ENCODE measurements at regions not wholly inside any gene's neighbourhood (a gene's known extent, or its start where the extent isn't known, plus 50 kb on each side); places are given as distances from the start of the nearest gene placed in this dataset.
"Not testable (repeated sequence)": the region's sequence is repeated elsewhere in the genome, so short reads cannot be mapped to it uniquely, and the experiment has no call there.

DNA sequence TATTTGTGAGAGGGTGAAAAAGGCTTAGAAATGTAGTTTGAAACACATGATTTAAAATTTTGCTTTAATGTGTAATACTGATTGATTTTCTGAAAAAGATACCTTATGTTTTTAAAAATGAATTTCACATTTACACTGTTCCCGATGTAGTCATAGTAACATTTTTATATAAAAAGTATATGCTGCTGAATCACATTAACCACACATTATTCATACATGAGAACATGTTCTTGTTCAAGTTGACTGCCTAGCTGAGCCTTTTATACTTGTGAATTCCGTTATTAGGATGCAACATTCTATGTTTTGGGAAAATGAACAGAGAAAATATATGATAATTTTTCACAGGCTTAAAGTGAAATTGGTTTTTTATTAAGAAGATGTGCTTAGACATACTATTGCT lies 461.1 kb upstream of the NUDT12 start:
- CTCF ChIA-PET, result no interaction called here
- no peaks in the 10 kb centered on the region for H3K27me3 Mint-ChIP-seq
- no peak for ATAC-seq (replicated peaks in 1 of 4)
- H3K4me3 Mint-ChIP-seq, result no peak overlapping the region
- 60% methylated on average over 1 of the region's 2 CpGs for WGBS (ENCODE audit: insufficient coverage)
- POLR2A ChIA-PET, result no interaction called here
- H3K9me3 Mint-ChIP-seq, result peaks cover 6 to 19% (median 15%) of the 10 kb centered on the region in 3 donors
- H3K36me3 Mint-ChIP-seq, result no peaks in the 10 kb centered on the region
- Histone ChIP-seq H3K4me3 (ENCODE audit: control insufficient read depth in 1 of 2, extremely low read depth in 1 of 2, low read length in 1 of 2) (no peak overlapping the region), H3K36me3 (ENCODE audit: control insufficient read depth in 2 of 2, extremely low read depth in 1 of 2, insufficient read depth in 1 of 2, low read length in 1 of 2) (no peaks in the 10 kb centered on the region), H3K9me3 (no peaks in the 10 kb centered on the region), H3K27me3 (replicated peaks in 1 of 2; ENCODE audit: control insufficient read depth in 2 of 2, extremely low read depth in 1 of 2, insufficient read depth in 2 of 2, low read length in 1 of 2) (no peaks in the 10 kb centered on the region), H3K4me1 (ENCODE audit: control insufficient read depth in 1 of 2, extremely low read depth in 1 of 2, insufficient read depth in 2 of 2, low read length in 2 of 2) (no peaks in the 10 kb centered on the region), H3K27ac (ENCODE audit: low read length) (no peak overlapping the region)
- DNase-seq, result no peak
- no peak overlapping the region for H3K27ac Mint-ChIP-seq
- H3K4me1 Mint-ChIP-seq, result no peaks in the 10 kb centered on the region

DNA sequence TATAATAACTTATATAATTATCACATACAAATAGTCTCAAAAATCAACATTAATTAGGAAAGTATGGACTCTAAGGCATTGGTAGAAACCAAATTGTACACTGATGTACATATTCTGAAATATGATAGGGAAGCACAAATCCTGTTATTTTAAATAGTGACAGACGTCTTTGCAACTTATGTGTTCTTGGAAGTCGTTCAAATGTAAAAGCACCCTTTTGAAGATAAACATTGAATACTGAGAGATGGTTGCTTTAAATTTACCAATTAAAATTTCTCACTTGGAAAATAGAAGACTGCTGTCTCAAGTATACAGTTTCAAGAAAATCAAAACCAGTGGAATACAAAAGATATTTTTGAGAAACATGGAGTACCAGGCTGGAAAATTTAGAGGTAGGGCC lies 457.4 kb upstream of the NUDT12 start:
- H3K4me1 ChIP-seq (ENCODE audit: control insufficient read depth in 1 of 2, extremely low read depth in 1 of 2, insufficient read depth in 2 of 2, low read length in 2 of 2), result no peaks in the 10 kb centered on the region
- ATAC-seq (replicated peaks in 1 of 4), result no peak

DNA sequence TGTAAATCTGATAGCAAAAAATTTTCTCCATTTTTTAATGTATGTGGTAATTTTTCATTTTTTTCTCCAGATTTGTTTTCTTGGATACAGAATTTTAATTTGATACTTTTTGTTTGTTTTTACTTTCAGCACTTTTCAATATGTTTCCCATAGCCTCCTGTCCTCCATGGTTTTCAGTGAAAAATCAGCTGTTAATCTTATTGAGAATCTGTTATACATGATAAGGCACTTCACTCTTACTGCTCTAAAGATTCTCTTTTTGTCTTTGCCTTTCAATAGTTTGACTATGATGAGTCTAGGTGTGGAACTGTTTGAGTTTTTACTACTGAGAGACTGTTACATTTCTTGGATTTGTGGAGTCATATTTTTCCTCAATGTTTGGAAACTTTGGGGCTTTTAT lies 455.7 kb upstream of the NUDT12 start:
- Mint-ChIP-seq H3K4me1 (no peaks in the 10 kb centered on the region), H3K36me3 (no peaks in the 10 kb centered on the region), H3K27ac (no peak overlapping the region), H3K4me3 (no peak overlapping the region), H3K9me3 (peaks cover 4 to 24% (median 13%) of the 10 kb centered on the region in 3 donors), H3K27me3 (no peaks in the 10 kb centered on the region)
- Histone ChIP-seq H3K4me1 (ENCODE audit: control insufficient read depth in 1 of 2, extremely low read depth in 1 of 2, insufficient read depth in 2 of 2, low read length in 2 of 2) (no peaks in the 10 kb centered on the region), H3K9me3 (no peaks in the 10 kb centered on the region), H3K36me3 (ENCODE audit: control insufficient read depth in 2 of 2, extremely low read depth in 1 of 2, insufficient read depth in 1 of 2, low read length in 1 of 2) (no peaks in the 10 kb centered on the region), H3K27ac (ENCODE audit: low read length) (no peak overlapping the region), H3K27me3 (replicated peaks in 1 of 2; ENCODE audit: control insufficient read depth in 2 of 2, extremely low read depth in 1 of 2, insufficient read depth in 2 of 2, low read length in 1 of 2) (no peaks in the 10 kb centered on the region), H3K4me3 (ENCODE audit: control insufficient read depth in 1 of 2, extremely low read depth in 1 of 2, low read length in 1 of 2) (no peak overlapping the region)
- ChIA-PET POLR2A (no interaction called here), CTCF (no interaction called here)
- no peak for DNase-seq
- ATAC-seq (replicated peaks in 1 of 4), result no peak

More for the DNA sequence above, 457.4 kb upstream of the NUDT12 start:
- Histone ChIP-seq H3K27me3 (replicated peaks in 1 of 2; ENCODE audit: control insufficient read depth in 2 of 2, extremely low read depth in 1 of 2, insufficient read depth in 2 of 2, low read length in 1 of 2) (no peaks in the 10 kb centered on the region), H3K9me3 (no peaks in the 10 kb centered on the region), H3K4me3 (ENCODE audit: control insufficient read depth in 1 of 2, extremely low read depth in 1 of 2, low read length in 1 of 2) (no peak overlapping the region), H3K36me3 (ENCODE audit: control insufficient read depth in 2 of 2, extremely low read depth in 1 of 2, insufficient read depth in 1 of 2, low read length in 1 of 2) (no peaks in the 10 kb centered on the region), H3K27ac (ENCODE audit: low read length) (no peak overlapping the region)
- H3K4me1 Mint-ChIP-seq, result no peaks in the 10 kb centered on the region
- no peak overlapping the region for H3K27ac Mint-ChIP-seq
- CTCF ChIA-PET, result no interaction called here
- H3K9me3 Mint-ChIP-seq, result peaks cover under 1 to 22% (median 14%) of the 10 kb centered on the region in 3 donors
- H3K36me3 Mint-ChIP-seq, result no peaks in the 10 kb centered on the region
- WGBS (ENCODE audit: insufficient coverage), result no CpG with 5 or more reads among the region's 2 CpGs
- no peak for DNase-seq
- POLR2A ChIA-PET, result no interaction called here
- H3K27me3 Mint-ChIP-seq, result no peaks in the 10 kb centered on the region
- no peak overlapping the region for H3K4me3 Mint-ChIP-seq

DNA sequence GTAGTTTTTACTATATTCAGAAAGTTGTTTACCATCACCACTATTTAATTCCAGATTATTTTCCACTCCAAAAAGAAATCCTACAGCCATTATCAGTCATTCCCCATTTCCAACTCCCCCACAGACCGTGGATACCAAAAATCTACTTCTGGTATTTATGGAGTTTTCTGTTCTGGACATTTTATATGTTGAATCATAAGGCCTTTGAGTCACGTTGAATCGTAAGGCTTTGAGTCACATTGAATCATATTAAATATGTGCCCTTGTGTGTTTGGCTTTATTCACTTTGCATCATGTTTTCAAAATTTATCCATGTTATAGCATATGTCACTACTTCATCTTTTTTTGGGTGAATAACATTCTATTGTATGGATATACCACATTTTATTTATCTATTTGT lies 454.1 kb upstream of the NUDT12 start:
- H3K9me3 ChIP-seq, result no peaks in the 10 kb centered on the region
- ATAC-seq (replicated peaks in 1 of 4) (no peak), DNase-seq (no peak)
- H3K27ac Mint-ChIP-seq, result no peak overlapping the region
- no peaks in the 10 kb centered on the region for H3K4me1 ChIP-seq (ENCODE audit: control insufficient read depth in 1 of 2, extremely low read depth in 1 of 2, insufficient read depth in 2 of 2, low read length in 2 of 2)
- H3K36me3 ChIP-seq (ENCODE audit: control insufficient read depth in 2 of 2, extremely low read depth in 1 of 2, insufficient read depth in 1 of 2, low read length in 1 of 2), result no peaks in the 10 kb centered on the region
- no peaks in the 10 kb centered on the region for H3K4me1 Mint-ChIP-seq
- no peaks in the 10 kb centered on the region for H3K27me3 Mint-ChIP-seq
- no peak overlapping the region for H3K4me3 ChIP-seq (ENCODE audit: control insufficient read depth in 1 of 2, extremely low read depth in 1 of 2, low read length in 1 of 2)
- no peak overlapping the region for H3K4me3 Mint-ChIP-seq
- H3K27ac ChIP-seq (ENCODE audit: low read length), result no peak overlapping the region
- H3K9me3 Mint-ChIP-seq, result peaks cover 4 to 24% (median 13%) of the 10 kb centered on the region in 3 donors
- WGBS (ENCODE audit: insufficient coverage), result no CpG with 5 or more reads among the region's 3 CpGs
- H3K27me3 ChIP-seq (replicated peaks in 1 of 2; ENCODE audit: control insufficient read depth in 2 of 2, extremely low read depth in 1 of 2, insufficient read depth in 2 of 2, low read length in 1 of 2), result no peaks in the 10 kb centered on the region
- POLR2A ChIA-PET, result no interaction called here
- no peaks in the 10 kb centered on the region for H3K36me3 Mint-ChIP-seq
- CTCF ChIA-PET, result no interaction called here

DNA sequence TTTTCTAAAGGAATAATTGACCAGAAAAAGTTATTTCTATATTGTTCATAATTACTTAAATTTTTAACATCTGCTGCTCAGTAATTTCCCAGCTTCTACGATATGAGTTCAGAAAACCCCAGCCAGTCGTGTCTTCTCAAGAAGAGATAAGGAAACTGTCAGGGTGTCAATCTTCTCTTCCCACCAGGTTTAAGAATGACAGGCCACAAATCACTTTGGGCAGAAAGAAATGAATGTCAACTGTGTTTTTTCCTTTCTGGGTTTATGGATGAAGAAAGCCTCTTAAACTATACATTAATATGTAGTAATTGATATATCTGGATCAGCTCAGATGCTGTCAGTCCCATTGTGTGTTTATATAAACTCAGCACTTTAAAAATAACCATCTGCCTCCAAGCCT lies 453.2 kb upstream of the NUDT12 start:
- H3K9me3 ChIP-seq, result no peaks in the 10 kb centered on the region
- POLR2A ChIA-PET, result no interaction called here
- Mint-ChIP-seq H3K27me3 (no peaks in the 10 kb centered on the region), H3K27ac (no peak overlapping the region), H3K36me3 (no peaks in the 10 kb centered on the region), H3K9me3 (peaks cover 4 to 25% (median 13%) of the 10 kb centered on the region in 3 donors), H3K4me3 (no peak overlapping the region), H3K4me1 (no peaks in the 10 kb centered on the region)
- H3K27ac ChIP-seq (ENCODE audit: low read length), result no peak overlapping the region
- H3K4me1 ChIP-seq (ENCODE audit: control insufficient read depth in 1 of 2, extremely low read depth in 1 of 2, insufficient read depth in 2 of 2, low read length in 2 of 2), result no peaks in the 10 kb centered on the region
- H3K4me3 ChIP-seq (ENCODE audit: control insufficient read depth in 1 of 2, extremely low read depth in 1 of 2, low read length in 1 of 2), result no peak overlapping the region
- CTCF ChIA-PET, result no interaction called here
- DNase-seq (no peak), ATAC-seq (replicated peaks in 1 of 4) (no peak)
- WGBS (ENCODE audit: insufficient coverage), result no CpG with 5 or more reads among the region's 2 CpGs
- no peaks in the 10 kb centered on the region for H3K27me3 ChIP-seq (replicated peaks in 1 of 2; ENCODE audit: control insufficient read depth in 2 of 2, extremely low read depth in 1 of 2, insufficient read depth in 2 of 2, low read length in 1 of 2)
- H3K36me3 ChIP-seq (ENCODE audit: control insufficient read depth in 2 of 2, extremely low read depth in 1 of 2, insufficient read depth in 1 of 2, low read length in 1 of 2), result no peaks in the 10 kb centered on the region

DNA sequence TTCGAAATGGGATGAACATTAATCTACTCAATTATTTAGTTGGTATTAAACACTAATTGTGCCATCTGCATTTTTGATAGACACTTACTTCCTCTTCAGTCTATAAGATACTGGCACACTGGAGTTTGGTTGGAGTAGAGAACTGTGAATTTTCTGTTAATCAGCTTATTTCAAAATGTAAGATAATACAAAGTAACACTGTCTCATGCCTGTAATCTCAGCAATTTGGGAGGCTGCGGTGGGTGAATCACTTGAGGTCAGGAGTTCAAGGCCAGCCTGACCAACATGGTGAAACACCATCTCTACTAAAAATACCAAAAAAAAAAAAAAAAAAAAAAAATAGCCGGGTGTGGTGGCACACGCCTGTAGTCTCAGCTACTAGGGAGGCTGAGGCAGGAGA lies 440.2 kb upstream of the NUDT12 start:
- H3K36me3 ChIP-seq (ENCODE audit: control insufficient read depth in 2 of 2, extremely low read depth in 1 of 2, insufficient read depth in 1 of 2, low read length in 1 of 2); H3K4me1 ChIP-seq (ENCODE audit: control insufficient read depth in 1 of 2, extremely low read depth in 1 of 2, insufficient read depth in 2 of 2, low read length in 2 of 2); H3K4me3 Mint-ChIP-seq; H3K4me3 ChIP-seq (ENCODE audit: control insufficient read depth in 1 of 2, extremely low read depth in 1 of 2, low read length in 1 of 2); POLR2A ChIA-PET; H3K27ac ChIP-seq (ENCODE audit: low read length); H3K36me3 Mint-ChIP-seq; H3K9me3 ChIP-seq; H3K27ac Mint-ChIP-seq; ATAC-seq (replicated peaks in 1 of 4); H3K27me3 ChIP-seq (replicated peaks in 1 of 2; ENCODE audit: control insufficient read depth in 2 of 2, extremely low read depth in 1 of 2, insufficient read depth in 2 of 2, low read length in 1 of 2); CTCF ChIA-PET; DNase-seq; H3K27me3 Mint-ChIP-seq; H3K9me3 Mint-ChIP-seq; H3K4me1 Mint-ChIP-seq: not testable (repeated sequence)
- no CpG with 5 or more reads among the region's 4 CpGs for WGBS (ENCODE audit: insufficient coverage)

DNA sequence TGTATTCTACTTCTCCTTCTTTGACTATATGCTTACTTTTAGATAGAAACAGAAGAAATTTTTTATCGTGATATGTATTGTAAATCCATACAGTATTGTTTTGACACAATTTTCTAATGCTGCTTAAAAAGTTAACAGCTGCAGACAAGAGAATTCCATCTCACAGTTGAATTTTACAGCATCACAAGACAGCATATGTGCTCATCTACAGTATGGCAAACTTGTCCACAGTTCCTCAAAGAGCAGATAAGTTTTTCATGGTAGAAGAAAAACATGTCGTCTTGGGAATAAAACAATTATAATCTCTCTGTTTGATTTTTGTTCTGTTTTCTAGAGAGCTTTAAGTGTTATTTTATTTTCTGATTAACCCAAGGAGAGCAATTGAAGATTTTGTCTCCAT lies 438.5 kb upstream of the NUDT12 start:
- no peak for DNase-seq
- Histone ChIP-seq H3K4me3 (ENCODE audit: control insufficient read depth in 1 of 2, extremely low read depth in 1 of 2, low read length in 1 of 2) (no peak overlapping the region), H3K36me3 (ENCODE audit: control insufficient read depth in 2 of 2, extremely low read depth in 1 of 2, insufficient read depth in 1 of 2, low read length in 1 of 2) (no peaks in the 10 kb centered on the region), H3K27me3 (replicated peaks in 1 of 2; ENCODE audit: control insufficient read depth in 2 of 2, extremely low read depth in 1 of 2, insufficient read depth in 2 of 2, low read length in 1 of 2) (no peaks in the 10 kb centered on the region), H3K4me1 (ENCODE audit: control insufficient read depth in 1 of 2, extremely low read depth in 1 of 2, insufficient read depth in 2 of 2, low read length in 2 of 2) (no peaks in the 10 kb centered on the region), H3K27ac (ENCODE audit: low read length) (no peak overlapping the region), H3K9me3 (no peaks in the 10 kb centered on the region)
- Mint-ChIP-seq H3K36me3 (no peaks in the 10 kb centered on the region), H3K27me3 (no peaks in the 10 kb centered on the region), H3K4me1 (no peaks in the 10 kb centered on the region), H3K9me3 (peaks cover 4 to 7% (median 5%) of the 10 kb centered on the region in 3 donors), H3K4me3 (no peak overlapping the region), H3K27ac (no peak overlapping the region)
- ChIA-PET CTCF (no interaction called here), POLR2A (no interaction called here)
- ATAC-seq (replicated peaks in 1 of 4), result no peak
- whole genome bisulfite sequencing (ENCODE audit: insufficient coverage), result no CpG with 5 or more reads among the region's 2 CpGs

All from T-cell (primary cell).